ENCODE measurements at regions not wholly inside any gene's neighbourhood (a gene's known extent, or its start where the extent isn't known, plus 50 kb on each side); places are given as distances from the start of the nearest gene placed in this dataset.

GRCh38 chr4:136319789-136320464, 1212.4 kb downstream of the PCDH18 start:
- Mint-ChIP-seq H3K9me3 (peaks cover 0 to 3% (median 3%) of the 10 kb centered on the region in 3 donors), H3K4me3 (no peak overlapping the region), H3K27ac (no peak overlapping the region), H3K4me1 (no peaks in the 10 kb centered on the region), H3K36me3 (no peaks in the 10 kb centered on the region), H3K27me3 (no peaks in the 10 kb centered on the region)

- Mint-ChIP-seq H3K4me3 (no peak overlapping the region), H3K27ac (no peak overlapping the region), H3K36me3 (no peaks in the 10 kb centered on the region), H3K4me1 (peaks cover 0 to 1% (median 0%) of the 10 kb centered on the region in 3 donors), H3K27me3 (no peaks in the 10 kb centered on the region), H3K9me3 (peaks cover under 1 to 3% (median 2%) of the 10 kb centered on the region in 3 donors)
Measured at GRCh38 chr4:136316961-136317360, 1215.3 kb downstream of the PCDH18 start.

GRCh38 chr4:136314686-136315085, 1217.6 kb downstream of the PCDH18 start:
- no peaks in the 10 kb centered on the region for H3K27me3 Mint-ChIP-seq
- H3K4me3 Mint-ChIP-seq, result no peak overlapping the region
- H3K36me3 Mint-ChIP-seq, result no peaks in the 10 kb centered on the region
- H3K27ac Mint-ChIP-seq, result no peak overlapping the region
- H3K9me3 Mint-ChIP-seq, result peaks cover 0 to 5% (median 3%) of the 10 kb centered on the region in 3 donors
- peaks cover 0 to 1% (median 0%) of the 10 kb centered on the region in 3 donors for H3K4me1 Mint-ChIP-seq

- Mint-ChIP-seq H3K27me3 (no peaks in the 10 kb centered on the region), H3K27ac (no peak overlapping the region), H3K4me1 (peaks cover 0 to 1% (median 0%) of the 10 kb centered on the region in 3 donors), H3K4me3 (no peak overlapping the region), H3K9me3 (peaks cover 0 to 5% (median 1%) of the 10 kb centered on the region in 3 donors), H3K36me3 (no peaks in the 10 kb centered on the region)
Measured at GRCh38 chr4:136311774-136312173, 1220.5 kb downstream of the PCDH18 start.

- Mint-ChIP-seq H3K4me1 (no peaks in the 10 kb centered on the region), H3K4me3 (no peak overlapping the region), H3K9me3 (peaks cover 0 to 5% (median 4%) of the 10 kb centered on the region in 3 donors), H3K27me3 (no peaks in the 10 kb centered on the region), H3K27ac (no peak overlapping the region), H3K36me3 (no peaks in the 10 kb centered on the region)
Measured at GRCh38 chr4:136307765-136308164, 1224.5 kb downstream of the PCDH18 start.

DNA sequence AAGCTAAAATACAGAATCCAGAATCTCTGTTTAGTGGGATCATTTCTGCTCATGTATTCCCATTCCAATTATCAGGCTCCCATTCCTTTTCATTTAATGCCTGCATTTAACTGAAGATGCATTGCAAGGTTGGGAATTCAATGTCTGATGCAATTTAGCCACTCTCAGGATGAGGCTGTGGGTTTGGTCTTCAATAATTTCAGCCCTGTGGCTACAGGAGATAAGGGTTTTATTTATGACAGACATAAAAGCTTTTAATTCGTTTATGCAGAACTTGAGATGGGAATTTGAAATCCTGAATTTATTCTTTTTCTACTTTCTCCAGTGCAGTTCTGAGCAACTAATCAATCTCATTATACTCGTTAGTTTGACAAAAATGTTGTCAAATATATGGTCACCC, 1225.9 kb downstream of the PCDH18 start:
- H3K27ac Mint-ChIP-seq, result no peak overlapping the region

DNA sequence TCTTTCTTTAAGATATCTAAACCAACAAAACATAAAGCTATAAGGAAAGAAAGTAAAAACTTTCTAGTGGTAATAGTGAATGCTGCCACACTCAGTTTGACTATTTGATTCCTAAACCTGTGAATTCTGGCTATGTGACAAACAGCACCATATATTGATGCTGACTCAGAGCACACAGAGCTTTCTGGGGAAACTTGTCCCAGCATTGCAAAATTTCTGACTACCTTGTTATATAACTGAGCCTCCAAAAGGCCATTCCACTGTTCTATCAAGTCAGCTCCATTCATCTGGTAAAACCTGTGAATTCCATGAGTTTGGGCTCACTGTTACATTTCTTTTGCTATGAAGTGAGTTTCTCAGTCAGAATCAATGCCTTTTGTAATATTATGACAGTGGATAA, 1229.7 kb downstream of the PCDH18 start:
- Mint-ChIP-seq H3K4me3 (no peak overlapping the region), H3K27me3 (no peaks in the 10 kb centered on the region), H3K36me3 (no peaks in the 10 kb centered on the region), H3K27ac (no peak overlapping the region), H3K4me1 (no peaks in the 10 kb centered on the region), H3K9me3 (peaks cover 0 to 8% (median 3%) of the 10 kb centered on the region in 3 donors)

More for the DNA sequence above, 1225.9 kb downstream of the PCDH18 start:
- H3K9me3 Mint-ChIP-seq, result peaks cover 0 to 5% (median 3%) of the 10 kb centered on the region in 3 donors
- no peak overlapping the region for H3K4me3 Mint-ChIP-seq
- no peaks in the 10 kb centered on the region for H3K4me1 Mint-ChIP-seq
- no peaks in the 10 kb centered on the region for H3K36me3 Mint-ChIP-seq
- H3K27me3 Mint-ChIP-seq, result no peaks in the 10 kb centered on the region

DNA sequence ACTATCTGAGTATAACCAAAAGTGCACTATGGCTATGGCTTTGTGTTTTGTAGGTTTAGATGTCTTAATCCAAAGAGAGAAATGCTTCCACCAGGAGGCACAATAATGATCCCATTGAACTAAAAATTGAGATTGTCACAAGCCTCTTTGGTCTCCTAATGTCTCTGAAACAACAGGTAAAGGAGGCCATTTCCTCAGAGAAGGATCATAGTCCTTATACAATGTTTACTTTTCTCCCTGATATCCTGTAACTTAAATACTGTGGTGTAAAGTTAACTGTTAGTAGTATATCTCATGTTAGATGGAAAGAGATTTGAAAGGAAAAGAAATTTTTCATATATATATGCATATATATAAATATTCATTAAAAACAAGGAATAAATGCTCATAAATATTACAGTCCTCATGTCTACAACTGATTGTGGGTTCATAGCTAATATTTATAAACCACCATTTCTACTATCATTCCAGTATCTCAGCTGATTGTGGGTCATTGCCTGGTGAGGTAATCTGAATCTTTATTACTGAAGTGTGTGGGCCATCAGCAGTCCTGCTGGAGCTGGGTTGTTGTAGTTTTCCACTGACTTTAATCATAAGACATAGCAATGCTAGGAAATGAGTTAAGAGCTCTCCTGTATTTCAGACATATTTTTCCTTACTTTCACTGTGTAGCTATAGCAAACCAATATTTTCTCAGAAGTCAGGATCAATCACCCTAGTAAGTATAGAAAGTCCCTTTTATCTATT, 1230.4 kb downstream of the PCDH18 start:
- H3K36me3 Mint-ChIP-seq, result no peaks in the 10 kb centered on the region
- peaks cover 0 to 8% (median 3%) of the 10 kb centered on the region in 3 donors for H3K9me3 Mint-ChIP-seq
- H3K4me1 Mint-ChIP-seq, result no peaks in the 10 kb centered on the region
- H3K4me3 Mint-ChIP-seq, result no peak overlapping the region
- H3K27me3 Mint-ChIP-seq, result no peaks in the 10 kb centered on the region
- H3K27ac Mint-ChIP-seq, result no peak overlapping the region

GRCh38 chr4:136283977-136284376, 1248.3 kb downstream of the PCDH18 start:
- H3K4me3 Mint-ChIP-seq, result no peak overlapping the region
- H3K27ac Mint-ChIP-seq, result no peak overlapping the region
- H3K9me3 Mint-ChIP-seq, result no peaks in the 10 kb centered on the region
- H3K36me3 Mint-ChIP-seq, result no peaks in the 10 kb centered on the region
- H3K27me3 Mint-ChIP-seq, result no peaks in the 10 kb centered on the region
- no peaks in the 10 kb centered on the region for H3K4me1 Mint-ChIP-seq

GRCh38 chr4:136281889-136282288, 1250.4 kb downstream of the PCDH18 start:
- H3K9me3 Mint-ChIP-seq, result no peaks in the 10 kb centered on the region
- H3K4me1 Mint-ChIP-seq, result no peaks in the 10 kb centered on the region
- no peaks in the 10 kb centered on the region for H3K27me3 Mint-ChIP-seq
- no peaks in the 10 kb centered on the region for H3K36me3 Mint-ChIP-seq
- no peak overlapping the region for H3K27ac Mint-ChIP-seq
- H3K4me3 Mint-ChIP-seq, result no peak overlapping the region

DNA sequence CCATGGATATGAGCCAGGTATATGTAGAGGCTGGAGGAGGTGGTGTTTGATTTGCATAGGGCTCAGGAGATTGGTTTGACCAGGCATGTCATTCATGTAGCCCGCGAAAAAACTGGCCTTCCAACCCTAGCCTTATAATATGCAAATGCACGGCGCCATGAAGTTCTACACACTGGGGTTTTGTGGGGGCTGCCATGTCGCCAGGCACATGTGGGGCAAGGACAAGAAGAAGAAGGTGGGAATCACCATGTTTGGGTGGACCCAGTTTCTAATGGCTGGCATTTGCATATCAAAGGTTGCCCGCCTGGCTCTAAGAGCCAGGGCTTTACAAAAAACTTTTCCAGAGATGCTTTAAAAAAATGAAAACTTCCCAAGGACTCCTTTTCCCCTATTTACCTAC, 1251.0 kb downstream of the PCDH18 start:
- H3K36me3 Mint-ChIP-seq, result no peaks in the 10 kb centered on the region
- H3K4me1 Mint-ChIP-seq, result no peaks in the 10 kb centered on the region
- H3K4me3 Mint-ChIP-seq, result no peak overlapping the region
- H3K9me3 Mint-ChIP-seq, result no peaks in the 10 kb centered on the region
- H3K27ac Mint-ChIP-seq, result no peak overlapping the region
- H3K27me3 Mint-ChIP-seq, result no peaks in the 10 kb centered on the region

DNA sequence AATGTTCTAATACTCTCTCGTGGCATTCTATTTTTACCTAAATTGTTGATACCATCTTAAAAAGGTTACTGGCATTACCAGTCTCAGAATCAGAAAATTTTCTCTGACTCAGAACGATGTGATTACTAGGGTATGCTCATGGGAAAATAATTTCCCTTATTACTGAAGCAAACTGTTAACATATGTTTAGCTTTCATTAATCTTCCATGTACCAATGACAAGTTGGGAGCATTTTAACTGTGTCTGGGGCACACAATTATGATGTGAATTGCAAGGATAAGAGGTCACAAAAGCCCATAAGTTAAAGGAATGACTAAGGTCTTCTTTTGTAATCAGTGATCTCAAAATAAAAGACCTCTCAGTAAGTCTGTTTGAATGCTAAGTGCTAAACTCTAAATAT, 1254.6 kb downstream of the PCDH18 start:
- no peak overlapping the region for H3K27ac Mint-ChIP-seq
- H3K4me3 Mint-ChIP-seq, result no peak overlapping the region
- no peaks in the 10 kb centered on the region for H3K36me3 Mint-ChIP-seq
- H3K27me3 Mint-ChIP-seq, result no peaks in the 10 kb centered on the region
- H3K9me3 Mint-ChIP-seq, result no peaks in the 10 kb centered on the region
- H3K4me1 Mint-ChIP-seq, result no peaks in the 10 kb centered on the region

GRCh38 chr4:136246876-136247275, 1285.4 kb downstream of the PCDH18 start:
- peaks cover 0 to 10% (median 8%) of the 10 kb centered on the region in 3 donors for H3K9me3 Mint-ChIP-seq
- H3K36me3 Mint-ChIP-seq, result no peaks in the 10 kb centered on the region
- no peaks in the 10 kb centered on the region for H3K4me1 Mint-ChIP-seq
- no peak overlapping the region for H3K27ac Mint-ChIP-seq
- H3K27me3 Mint-ChIP-seq, result no peaks in the 10 kb centered on the region
- H3K4me3 Mint-ChIP-seq, result no peak overlapping the region

DNA sequence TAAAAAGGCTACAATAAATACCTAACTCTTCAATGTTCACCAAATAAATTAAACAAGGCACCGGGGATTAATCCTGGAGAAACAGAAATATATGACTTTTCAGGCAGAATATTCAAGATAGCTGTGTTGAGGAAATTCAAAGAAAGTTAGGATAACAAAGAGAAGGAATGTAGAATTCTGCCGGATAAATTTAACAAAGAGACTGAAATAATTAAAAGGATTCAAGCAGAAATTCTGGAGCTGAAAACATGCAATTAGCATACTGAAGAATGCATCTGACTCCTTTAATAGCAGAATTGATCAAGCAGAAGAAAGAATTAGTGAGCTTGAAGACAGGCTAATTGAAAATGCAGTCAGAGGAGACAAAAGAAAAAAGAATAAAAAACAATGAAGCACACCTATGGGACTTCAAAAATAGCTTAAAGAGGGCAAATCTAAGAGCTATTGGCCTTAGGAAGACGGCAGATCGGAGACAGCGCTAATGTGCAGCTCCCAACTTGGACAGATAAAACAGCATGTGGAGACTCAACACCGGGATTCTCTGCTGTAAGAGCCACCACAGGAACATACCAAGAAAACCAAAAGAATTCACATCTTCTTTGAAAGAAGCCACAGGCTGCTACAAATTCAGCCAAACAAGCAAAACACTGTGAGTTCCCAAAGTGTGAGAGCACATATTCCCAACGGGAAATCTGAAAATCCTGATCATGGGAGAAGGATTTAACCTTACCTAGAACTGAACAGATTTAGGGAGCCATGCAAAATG, 1290.9 kb downstream of the PCDH18 start:
- Mint-ChIP-seq H3K9me3 (peaks cover 3 to 17% (median 8%) of the 10 kb centered on the region in 3 donors), H3K27me3 (no peaks in the 10 kb centered on the region), H3K27ac (no peak overlapping the region), H3K4me3 (no peak overlapping the region), H3K36me3 (no peaks in the 10 kb centered on the region), H3K4me1 (no peaks in the 10 kb centered on the region)

DNA sequence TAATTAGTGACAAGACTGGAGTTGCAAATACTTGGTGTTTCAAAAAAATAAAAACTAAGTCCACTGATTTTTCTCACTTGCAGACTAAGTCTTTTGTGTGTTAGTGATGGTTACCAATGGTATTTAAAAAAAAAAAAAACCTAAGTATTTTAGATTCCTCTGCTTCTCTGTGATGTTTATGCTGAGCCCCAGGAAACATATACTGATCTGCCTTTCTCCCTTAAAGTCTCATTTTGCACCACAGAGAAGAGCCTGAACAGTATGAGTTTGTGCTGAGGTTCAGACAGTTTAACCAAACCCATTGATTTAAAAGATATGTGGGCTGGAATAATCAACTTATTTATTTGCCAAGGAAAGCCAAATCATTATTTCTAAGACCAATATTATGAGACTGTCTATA, 1305.0 kb downstream of the PCDH18 start:
- Mint-ChIP-seq H3K4me1 (no peaks in the 10 kb centered on the region), H3K4me3 (no peak overlapping the region), H3K27me3 (no peaks in the 10 kb centered on the region), H3K27ac (no peak overlapping the region), H3K36me3 (no peaks in the 10 kb centered on the region), H3K9me3 (peaks cover 2 to 7% (median 4%) of the 10 kb centered on the region in 3 donors)
